HFF-Myc (cell line): ENCODE measurements at regions not wholly inside any gene's neighbourhood (a gene's known extent, or its start where the extent isn't known, plus 50 kb on each side); places are given as distances from the start of the nearest gene placed in this dataset.

ENCODE experiments used
- DNase-seq: peaks from one replicate; pipeline ENCODE4 v3.0.0-alpha.2; 2011; ENCODE audit warnings: low read depth; ENCODE audit errors: extremely low read depth
- H3K4me3 ChIP-seq: replicated peaks from 2 replicates; pipeline ENCODE4 v1.5.1; 2011; ENCODE audit warnings: low read depth, mild to moderate bottlenecking, control low read depth, low read length
- CTCF ChIP-seq: IDR thresholded peaks from 2 replicates; pipeline ENCODE4 v1.5.1; 2012; ENCODE audit warnings: mild to moderate bottlenecking, low read depth, low read length, control low read depth; ENCODE audit errors: missing control alignments

GRCh38 chrX:109926743-109927662 lies 75.9 kb upstream of the TMEM164 start:
- no peak for DNase-seq
- no peak overlapping the region for H3K4me3 ChIP-seq
- no peak for TF ChIP-seq CTCF

GRCh38 chrX:109927663-109928273 lies 75.1 kb upstream of the TMEM164 start:
- no peak overlapping the region for H3K4me3 ChIP-seq
- no peak for TF ChIP-seq CTCF

GRCh38 chrX:109928596-109929335 lies 74.1 kb upstream of the TMEM164 start:
- H3K4me3 ChIP-seq: no peak overlapping the region
- no peak for DNase-seq
- no peak for TF ChIP-seq CTCF

More at GRCh38 chrX:109927663-109928273, 75.1 kb upstream of the TMEM164 start:
- no peak for DNase-seq

GRCh38 chrX:109931677-109932076 lies 71.2 kb upstream of the TMEM164 start:
- no peak overlapping the region for H3K4me3 ChIP-seq
- no peak for TF ChIP-seq CTCF
- no peak for DNase-seq

- H3K4me3 ChIP-seq: no peak overlapping the region
- TF ChIP-seq CTCF: no peak
- no peak for DNase-seq
These were observed 68.5 kb upstream of the TMEM164 start for GRCh38 chrX:109934434-109934833.

GRCh38 chrX:109934935-109935334 lies 68.0 kb upstream of the TMEM164 start:
- H3K4me3 ChIP-seq: no peak overlapping the region
- DNase-seq: no peak
- no peak for TF ChIP-seq CTCF
